ENCODE measurements at regions not wholly inside any gene's neighbourhood (a gene's known extent, or its start where the extent isn't known, plus 50 kb on each side); places are given as distances from the start of the nearest gene placed in this dataset.

GRCh38 chr4:116829187-116829586 is 256.2 kb downstream of the TRAM1L1 start:
- Mint-ChIP-seq H3K27me3 (ENCODE audit: insufficient read depth, unreplicated experiment) (no peaks in the 10 kb centered on the region), H3K27ac (ENCODE audit: low read depth, unreplicated experiment) (no peak overlapping the region), H3K4me3 (ENCODE audit: unreplicated experiment) (no peak overlapping the region), H3K4me1 (ENCODE audit: insufficient read depth, unreplicated experiment) (no peaks in the 10 kb centered on the region), H3K36me3 (ENCODE audit: insufficient read depth, unreplicated experiment) (no peaks in the 10 kb centered on the region), H3K9me3 (ENCODE audit: unreplicated experiment) (no peaks in the 10 kb centered on the region)
- POLR2A ChIA-PET: no interaction called here
- CTCF ChIA-PET: interaction anchor here (0.6 kb wide), 1 partner anchor 178 kb away, joined by 3 read pairs; no protein-coding TSS in a partner anchor
- TF ChIP-seq CTCF (IDR thresholded peaks at IDR 0.05; ENCODE audit: unreplicated experiment): no peak
- no peak for DNase-seq (ENCODE audit: unreplicated experiment)
- intact Hi-C loops (cut with micrococcal nuclease): no loop called here
- no TSS peak for BruUV-seq (replicated peaks)

DNA sequence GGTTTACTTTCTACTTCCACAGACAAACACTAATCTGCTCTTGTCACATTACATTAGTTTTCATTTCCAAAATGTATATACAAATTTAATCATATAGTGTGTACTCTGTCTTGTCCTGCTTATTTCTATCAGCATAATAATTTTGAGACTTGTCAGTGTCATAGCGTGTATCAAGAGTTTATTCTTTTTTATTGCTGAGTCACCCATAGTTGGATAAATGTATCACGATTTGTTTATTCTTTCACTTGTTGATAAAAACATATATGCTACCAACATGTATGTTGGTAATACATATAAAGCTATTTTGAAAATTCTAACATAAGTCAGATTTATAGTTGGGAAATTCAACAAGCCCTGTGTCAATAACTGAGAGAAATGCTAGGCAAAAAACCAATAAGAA is 261.2 kb downstream of the TRAM1L1 start:
- POLR2A ChIA-PET: no interaction called here
- no peak for DNase-seq (ENCODE audit: unreplicated experiment)
- Mint-ChIP-seq H3K9me3 (ENCODE audit: unreplicated experiment) (no peaks in the 10 kb centered on the region), H3K4me3 (ENCODE audit: unreplicated experiment) (no peak overlapping the region), H3K4me1 (ENCODE audit: insufficient read depth, unreplicated experiment) (no peaks in the 10 kb centered on the region), H3K27me3 (ENCODE audit: insufficient read depth, unreplicated experiment) (no peaks in the 10 kb centered on the region), H3K27ac (ENCODE audit: low read depth, unreplicated experiment) (no peak overlapping the region), H3K36me3 (ENCODE audit: insufficient read depth, unreplicated experiment) (no peaks in the 10 kb centered on the region)
- intact Hi-C loops (cut with micrococcal nuclease): no loop called here
- no TSS peak for BruUV-seq (replicated peaks)
- CTCF ChIA-PET: interaction anchor here (0.5 kb wide), 1 partner anchor 1139 kb away, joined by 3 read pairs; no protein-coding TSS in a partner anchor
- no peak for TF ChIP-seq CTCF (IDR thresholded peaks at IDR 0.05; ENCODE audit: unreplicated experiment)

- DNase-seq (ENCODE audit: unreplicated experiment): no peak
- Mint-ChIP-seq H3K4me1 (ENCODE audit: insufficient read depth, unreplicated experiment) (no peaks in the 10 kb centered on the region), H3K27ac (ENCODE audit: low read depth, unreplicated experiment) (no peak overlapping the region), H3K9me3 (ENCODE audit: unreplicated experiment) (peaks cover 4% of the 10 kb centered on the region), H3K27me3 (ENCODE audit: insufficient read depth, unreplicated experiment) (no peaks in the 10 kb centered on the region), H3K4me3 (ENCODE audit: unreplicated experiment) (no peak overlapping the region), H3K36me3 (ENCODE audit: insufficient read depth, unreplicated experiment) (no peaks in the 10 kb centered on the region)
- POLR2A ChIA-PET: no interaction called here
- intact Hi-C loops (cut with micrococcal nuclease): no loop called here
- no peak for TF ChIP-seq CTCF (IDR thresholded peaks at IDR 0.05; ENCODE audit: unreplicated experiment)
- BruUV-seq (replicated peaks): no TSS peak
- CTCF ChIA-PET: no interaction called here
Observed at GRCh38 chr4:116811730-116812129, 273.6 kb downstream of the TRAM1L1 start.

DNA sequence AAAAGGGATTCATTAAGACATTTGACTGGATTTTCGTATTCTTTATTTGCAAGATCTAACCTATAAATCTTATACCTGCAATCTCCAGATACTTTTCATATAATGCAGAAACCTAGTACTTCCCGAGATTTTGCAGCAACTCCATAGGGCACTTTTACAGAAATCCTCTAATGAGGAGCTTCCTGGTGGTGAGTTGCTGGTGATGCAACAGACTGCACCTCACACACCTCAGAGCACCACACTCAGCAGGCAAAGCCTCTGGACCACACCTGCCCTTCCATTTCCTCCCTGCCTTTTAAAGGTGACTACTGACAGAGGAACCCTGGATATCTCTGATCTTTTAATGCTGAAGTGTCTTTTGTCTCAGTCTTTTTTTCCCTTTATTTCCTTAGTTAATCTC is 289.4 kb downstream of the TRAM1L1 start:
- BruUV-seq (replicated peaks): no TSS peak
- Mint-ChIP-seq H3K4me1 (ENCODE audit: insufficient read depth, unreplicated experiment) (no peaks in the 10 kb centered on the region), H3K36me3 (ENCODE audit: insufficient read depth, unreplicated experiment) (no peaks in the 10 kb centered on the region), H3K27me3 (ENCODE audit: insufficient read depth, unreplicated experiment) (no peaks in the 10 kb centered on the region), H3K4me3 (ENCODE audit: unreplicated experiment) (no peak overlapping the region), H3K27ac (ENCODE audit: low read depth, unreplicated experiment) (no peak overlapping the region), H3K9me3 (ENCODE audit: unreplicated experiment) (no peaks in the 10 kb centered on the region)
- CTCF ChIA-PET: interaction anchor here (1.2 kb wide), 1 partner anchor 69 kb away, joined by 4 read pairs; no protein-coding TSS in a partner anchor
- no peak for TF ChIP-seq CTCF (IDR thresholded peaks at IDR 0.05; ENCODE audit: unreplicated experiment)
- intact Hi-C loops (cut with micrococcal nuclease): no loop called here
- POLR2A ChIA-PET: no interaction called here
- DNase-seq (ENCODE audit: unreplicated experiment): peak; percentile 8
